ENCODE measurements at regions not wholly inside any gene's neighbourhood (a gene's known extent, or its start where the extent isn't known, plus 50 kb on each side); places are given as distances from the start of the nearest gene placed in this dataset.

GRCh38 chr5:62707563-62707962, 128.9 kb downstream of the LRRC70 start:
- Histone ChIP-seq H4K20me1 (ENCODE audit: insufficient read depth, low read length) (no peaks in the 10 kb centered on the region), H2AK5ac (ENCODE audit: low read depth, low read length) (no peak overlapping the region), H4K5ac (ENCODE audit: low read depth, low read length) (no peak overlapping the region), H3K79me1 (ENCODE audit: low read depth in 1 of 2, low read length in 2 of 2) (no peaks in the 10 kb centered on the region), H3K4me1 (ENCODE audit: control insufficient read depth, insufficient read depth, low read length) (no peaks in the 10 kb centered on the region), H3K36me3 (ENCODE audit: control insufficient read depth, insufficient read depth, low read length) (no peaks in the 10 kb centered on the region), H3K23ac (ENCODE audit: low read depth, low read length) (no peak overlapping the region), H2AFZ (replicated peaks; ENCODE audit: low read length, poor library complexity) (no peak overlapping the region), H2AK9ac (replicated peaks; ENCODE audit: low read depth, low read length, poor library complexity) (no peak overlapping the region), H2BK20ac (ENCODE audit: low read depth, low read length) (no peak overlapping the region), H3K56ac (ENCODE audit: extremely low read depth, insufficient read depth, low read length) (no peak overlapping the region), H3K18ac (ENCODE audit: low read depth, low read length) (no peak overlapping the region), H3K14ac (replicated peaks; ENCODE audit: low read depth, low read length) (no peak overlapping the region), H3K27me3 (ENCODE audit: control insufficient read depth, insufficient read depth, low read length) (no peaks in the 10 kb centered on the region), H2BK15ac (ENCODE audit: low read depth, low read length) (no peak overlapping the region), H3K9ac (ENCODE audit: low read depth, low read length) (no peak overlapping the region), H4K91ac (ENCODE audit: insufficient read depth, low read depth, low read length) (no peak overlapping the region), H3K4me2 (ENCODE audit: low read depth, low read length) (no peak overlapping the region), H4K8ac (ENCODE audit: low read depth in 2 of 2, low read length in 2 of 2) (no peak overlapping the region), H3K9me3 (ENCODE audit: control insufficient read depth, insufficient read depth, low read length) (no peaks in the 10 kb centered on the region), H3K27ac (ENCODE audit: insufficient read depth, low read length) (no peak overlapping the region), H3K9me1 (ENCODE audit: insufficient read depth, low read length) (no peaks in the 10 kb centered on the region), H2BK5ac (ENCODE audit: low read depth, low read length, poor library complexity, severe bottlenecking) (no peak overlapping the region), H3K4ac (ENCODE audit: low read depth, low read length) (no peak overlapping the region), H3K4me3 (ENCODE audit: insufficient read depth, low read depth, low read length) (no peak overlapping the region), H2BK120ac (ENCODE audit: low read depth, low read length) (no peak overlapping the region)
- DNase-seq (no peak), ATAC-seq (ENCODE audit: low read depth) (no peak)
- BruUV-seq (replicated peaks) = no TSS peak
- ChIA-PET POLR2A (ENCODE audit: unreplicated experiment) (no interaction called here), CTCF (no interaction called here)
- dilution Hi-C loops (cut with HindIII; ENCODE audit: low sequenced_read_pairs, unreplicated experiment) = no loop called here
- in situ Hi-C loops (cut with MboI; ENCODE audit: low sequenced_read_pairs) = no loop called here
- TF ChIP-seq CHD1 (IDR thresholded peaks at IDR 0.05; ENCODE audit: low read depth, low read length) = no peak
- TF ChIP-seq CTCF (conservative IDR thresholded peaks at IDR 0.05; ENCODE audit: low read depth, low read length) = no peak
- no peak for TF ChIP-seq SMC3 (IDR thresholded peaks at IDR 0.05; ENCODE audit: low read depth, low read length)
- TF ChIP-seq USF2 (IDR thresholded peaks at IDR 0.05; ENCODE audit: low read depth, low read length) = no peak
- no peak for TF ChIP-seq RFX5 (IDR thresholded peaks at IDR 0.05; ENCODE audit: low read depth, low read length)
- TF ChIP-seq FOS (IDR thresholded peaks at IDR 0.05; ENCODE audit: low read depth, low read length) = no peak
- no peak for TF ChIP-seq MXI1 (IDR thresholded peaks at IDR 0.05; ENCODE audit: borderline replicate concordance, low read depth, low read length)
- TF ChIP-seq NFE2L2 (IDR thresholded peaks at IDR 0.05; ENCODE audit: low read depth, low read length) = no peak
- WGBS, 2 experiments (ENCODE audit: extremely low coverage in 2 of 2, insufficient read length in 1 of 2) = no CpG with 5 or more reads among the region's 1 CpG
- intact Hi-C loops (cut with micrococcal nuclease) = no loop called here

Measured in IMR-90 (cell line).